Trophoblast cell (in vitro differentiated cells and primary cell): ENCODE measurements at regions not wholly inside any gene's neighbourhood (a gene's known extent, or its start where the extent isn't known, plus 50 kb on each side); places are given as distances from the start of the nearest gene placed in this dataset.

Experiments used
- DNase-seq, 2 donors: peaks; one replicate each; pipeline ENCODE4 v3.0.0-alpha.2; 2016
- H2AFZ ChIP-seq: 2 replicates; pipeline ENCODE4 v1.6.1; 2013; ENCODE audit warnings: low read length, moderate library complexity, mild to moderate bottlenecking; ENCODE audit not compliant: insufficient read depth, poor library complexity
- H2AK5ac ChIP-seq: 2 replicates; pipeline ENCODE4 v1.6.1; 2013; ENCODE audit warnings: mild to moderate bottlenecking, low read length
- H2BK120ac ChIP-seq: 2 replicates; pipeline ENCODE4 v1.6.1; 2013; ENCODE audit warnings: low read length, mild to moderate bottlenecking, moderate library complexity; ENCODE audit not compliant: insufficient read depth, poor library complexity
- H2BK12ac ChIP-seq: 2 replicates; pipeline ENCODE4 v1.6.1; 2013; ENCODE audit warnings: mild to moderate bottlenecking, low read length, moderate library complexity
- H2BK5ac ChIP-seq: 2 replicates; pipeline ENCODE4 v1.6.1; 2013; ENCODE audit warnings: low read length, low read depth, moderate library complexity, mild to moderate bottlenecking; ENCODE audit not compliant: poor library complexity
- H3K14ac ChIP-seq: 2 replicates; pipeline ENCODE4 v1.6.1; 2013; ENCODE audit warnings: mild to moderate bottlenecking, low read length
- H3K18ac ChIP-seq: 2 replicates; pipeline ENCODE4 v1.6.1; 2013; ENCODE audit warnings: mild to moderate bottlenecking, low read length
- H3K23ac ChIP-seq: 2 replicates; pipeline ENCODE4 v1.6.1; 2013; ENCODE audit warnings: low read length
- H3K27ac ChIP-seq: 2 replicates; pipeline ENCODE4 v1.5.1; 2013; ENCODE audit warnings: low read depth, mild to moderate bottlenecking, inconsistent platforms, low read length, moderate library complexity
- H3K27me3 ChIP-seq: 2 replicates; pipeline ENCODE4 v1.6.1; 2013; ENCODE audit warnings: inconsistent platforms, mild to moderate bottlenecking, low read length, moderate library complexity; ENCODE audit not compliant: insufficient read depth
- H3K36me3 ChIP-seq, 2 experiments: 1 replicate in 1 of 2; 2 replicates in 1 of 2; pipeline ENCODE4 v1.6.1; 2013; ENCODE audit warnings: low read length in 2 of 2, mild to moderate bottlenecking in 2 of 2, moderate library complexity in 1 of 2; ENCODE audit not compliant: insufficient read depth in 2 of 2, control insufficient read depth in 1 of 2
- H3K4ac ChIP-seq: 2 replicates; pipeline ENCODE4 v1.6.1; 2013; ENCODE audit warnings: low read depth, mild to moderate bottlenecking, low read length, moderate library complexity
- H3K4me1 ChIP-seq, 2 experiments: 1 replicate in 1 of 2; 2 replicates in 1 of 2; pipeline ENCODE4 v1.6.1; 2013; ENCODE audit warnings: low read length in 2 of 2, mild to moderate bottlenecking in 2 of 2, moderate library complexity in 1 of 2; ENCODE audit not compliant: insufficient read depth in 2 of 2, control insufficient read depth in 1 of 2
- H3K4me2 ChIP-seq: 2 replicates; pipeline ENCODE4 v1.6.1; 2013; ENCODE audit warnings: inconsistent platforms, mild to moderate bottlenecking, low read length, moderate library complexity
- H3K4me3 ChIP-seq: 2 replicates; pipeline ENCODE4 v1.5.1; 2013; ENCODE audit warnings: mild to moderate bottlenecking, low read depth, low read length, inconsistent platforms
- H3K79me1 ChIP-seq: one replicate; pipeline ENCODE4 v1.6.1; 2013; ENCODE audit warnings: low read length
- H3K79me2 ChIP-seq: 2 replicates; pipeline ENCODE4 v1.6.1; 2013; ENCODE audit warnings: low read length, mild to moderate bottlenecking; ENCODE audit not compliant: control insufficient read depth, insufficient read depth, poor library complexity
- H3K9ac ChIP-seq: 2 replicates; pipeline ENCODE4 v1.6.1; 2013; ENCODE audit warnings: mild to moderate bottlenecking, low read length
- H3K9me3 ChIP-seq: 2 replicates; pipeline ENCODE4 v1.6.1; 2013; ENCODE audit warnings: low read depth, mild to moderate bottlenecking, control low read depth, inconsistent platforms, low read length; ENCODE audit not compliant: insufficient read depth
- H4K12ac ChIP-seq: 2 replicates; pipeline ENCODE4 v1.6.1; 2013; ENCODE audit warnings: low read depth, mild to moderate bottlenecking, low read length, moderate library complexity
- H4K8ac ChIP-seq: 2 replicates; pipeline ENCODE4 v1.6.1; 2013; ENCODE audit warnings: low read depth, mild to moderate bottlenecking, low read length, moderate library complexity
- H4K91ac ChIP-seq: one replicate; pipeline ENCODE4 v1.6.1; 2013; ENCODE audit warnings: low read depth, mild to moderate bottlenecking, low read length, moderate library complexity
- WGBS: extraction: QIAGEN DNeasy Blood & Tissue Kit; methylation state at CpG from one replicate; pipeline ENCODE4 v1.1.7; 2013; ENCODE audit warnings: missing lambda C conversion rate; ENCODE audit not compliant: insufficient read length, insufficient coverage; ENCODE audit errors: extremely low coverage; 5-methylcytosine and 5-hydroxymethylcytosine counted together

DNA sequence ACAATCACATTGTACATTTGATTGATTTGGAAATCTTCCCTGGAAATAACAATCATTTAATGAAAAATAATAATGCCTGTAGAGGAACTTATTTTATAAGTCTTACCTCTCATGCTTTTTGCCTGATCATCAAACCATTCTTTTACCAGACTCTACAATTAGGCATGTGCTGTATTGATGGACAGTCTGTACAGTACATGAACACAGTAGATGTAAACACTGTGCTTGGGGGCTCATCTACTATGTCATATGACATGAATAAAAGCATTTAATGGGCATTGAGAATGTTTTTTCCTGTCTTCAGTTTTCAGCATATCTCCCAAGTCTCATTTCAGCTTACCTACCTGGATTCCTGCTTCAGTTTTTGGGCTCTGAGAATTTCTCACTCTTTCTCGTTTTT lies 1070.9 kb downstream of the STIM2 start:
- Histone ChIP-seq H4K91ac (no peak overlapping the region), H3K9me3 (no peaks in the 10 kb centered on the region), H4K12ac (no peak overlapping the region), H3K18ac (no peak overlapping the region), H4K8ac (no peak overlapping the region), H2BK12ac (no peak overlapping the region), H3K23ac (no peak overlapping the region), H3K79me1 (no peaks in the 10 kb centered on the region), H3K4me3 (no peak overlapping the region), H3K4ac (no peak overlapping the region), H3K9ac (no peak overlapping the region), H2AK5ac (no peak overlapping the region), H3K4me1 (no peaks in the 10 kb centered on the region), H2BK5ac (no peak overlapping the region), H3K4me2 (no peak overlapping the region), H2AFZ (no peak overlapping the region), H3K14ac (no peak overlapping the region), H3K36me3 (no peaks in the 10 kb centered on the region), H3K79me2 (no peaks in the 10 kb centered on the region), H3K27me3 (no peaks in the 10 kb centered on the region), H2BK120ac (no peak overlapping the region), H3K27ac (no peak overlapping the region)
- no CpG with 5 or more reads among the region's 1 CpG for WGBS
- DNase-seq: no peak

DNA sequence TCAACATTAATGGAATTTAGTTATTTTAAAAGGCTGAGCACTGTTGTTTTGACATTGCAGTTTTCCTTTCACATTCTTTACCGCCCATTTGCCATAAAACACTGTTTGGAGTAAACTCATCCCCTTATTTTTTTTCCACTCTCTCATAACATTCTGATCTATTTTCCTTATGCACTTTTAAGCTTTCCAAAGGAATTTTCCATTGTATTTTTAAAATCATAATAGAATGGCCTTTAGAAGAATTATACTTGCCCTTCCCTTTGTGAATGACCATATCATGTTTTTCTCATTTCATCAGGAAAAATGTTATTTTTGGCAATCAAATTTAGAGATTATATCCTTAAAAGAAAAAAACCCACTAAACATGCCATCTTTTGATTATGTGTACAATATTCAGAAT lies 1074.2 kb downstream of the STIM2 start:
- Histone ChIP-seq H3K4me3 (no peak overlapping the region), H3K14ac (no peak overlapping the region), H4K8ac (no peak overlapping the region), H2BK120ac (no peak overlapping the region), H3K9me3 (no peaks in the 10 kb centered on the region), H3K4me1 (no peaks in the 10 kb centered on the region), H3K27me3 (no peaks in the 10 kb centered on the region), H4K91ac (no peak overlapping the region), H2AK5ac (no peak overlapping the region), H3K79me2 (no peaks in the 10 kb centered on the region), H3K4me2 (no peak overlapping the region), H2BK12ac (no peak overlapping the region), H3K18ac (no peak overlapping the region), H3K27ac (no peak overlapping the region), H2AFZ (no peak overlapping the region), H3K36me3 (no peaks in the 10 kb centered on the region), H3K79me1 (no peaks in the 10 kb centered on the region), H3K4ac (no peak overlapping the region), H3K9ac (no peak overlapping the region), H2BK5ac (no peak overlapping the region), H3K23ac (no peak overlapping the region), H4K12ac (no peak overlapping the region)
- no peak for DNase-seq
- no CpG with 5 or more reads among the region's 1 CpG for WGBS

GRCh38 chr4:27946799-27947198 lies 1086.2 kb downstream of the STIM2 start:
- H3K4ac ChIP-seq: no peak overlapping the region
- H3K4me2 ChIP-seq: no peak overlapping the region
- H2BK12ac ChIP-seq: no peak overlapping the region
- no peaks in the 10 kb centered on the region for H3K36me3 ChIP-seq
- H3K18ac ChIP-seq: no peak overlapping the region
- no peak overlapping the region for H3K9ac ChIP-seq
- no peak overlapping the region for H2AFZ ChIP-seq
- H2BK120ac ChIP-seq: no peak overlapping the region
- H4K12ac ChIP-seq: no peak overlapping the region
- no peaks in the 10 kb centered on the region for H3K79me1 ChIP-seq
- no peaks in the 10 kb centered on the region for H3K9me3 ChIP-seq
- no peak overlapping the region for H3K4me3 ChIP-seq
- no peaks in the 10 kb centered on the region for H3K27me3 ChIP-seq
- no peak for DNase-seq
- H4K8ac ChIP-seq: no peak overlapping the region
- no peak overlapping the region for H2BK5ac ChIP-seq
- H4K91ac ChIP-seq: no peak overlapping the region
- H3K14ac ChIP-seq: no peak overlapping the region
- no peaks in the 10 kb centered on the region for H3K79me2 ChIP-seq
- no CpG with 5 or more reads among the region's 1 CpG for WGBS
- no peak overlapping the region for H3K27ac ChIP-seq
- H2AK5ac ChIP-seq: no peak overlapping the region
- H3K4me1 ChIP-seq: no peaks in the 10 kb centered on the region
- H3K23ac ChIP-seq: no peak overlapping the region

- Histone ChIP-seq H2AFZ (no peak overlapping the region), H2AK5ac (no peak overlapping the region), H3K4me3 (no peak overlapping the region), H3K9ac (no peak overlapping the region), H2BK120ac (no peak overlapping the region), H3K27ac (no peak overlapping the region), H3K27me3 (no peaks in the 10 kb centered on the region), H3K4ac (no peak overlapping the region), H2BK5ac (no peak overlapping the region), H2BK12ac (no peak overlapping the region), H3K14ac (no peak overlapping the region), H3K36me3 (no peaks in the 10 kb centered on the region), H3K79me2 (no peaks in the 10 kb centered on the region), H4K91ac (no peak overlapping the region), H3K4me2 (no peak overlapping the region), H3K9me3 (no peaks in the 10 kb centered on the region), H4K12ac (no peak overlapping the region), H3K23ac (no peak overlapping the region), H3K18ac (no peak overlapping the region), H3K79me1 (no peaks in the 10 kb centered on the region), H3K4me1 (no peaks in the 10 kb centered on the region), H4K8ac (no peak overlapping the region)
- DNase-seq: peak in 1 of 2 donors; percentile 1
- no CpG with 5 or more reads among the region's 2 CpGs for WGBS
Measured at GRCh38 chr4:27947302-27947701, 1086.7 kb downstream of the STIM2 start.

- H4K91ac ChIP-seq: no peak overlapping the region
- no peak overlapping the region for H4K12ac ChIP-seq
- no peaks in the 10 kb centered on the region for H3K4me1 ChIP-seq
- no peaks in the 10 kb centered on the region for H3K36me3 ChIP-seq
- H3K79me1 ChIP-seq: no peaks in the 10 kb centered on the region
- H3K18ac ChIP-seq: no peak overlapping the region
- H3K4ac ChIP-seq: no peak overlapping the region
- no peak overlapping the region for H2BK5ac ChIP-seq
- H2BK12ac ChIP-seq: no peak overlapping the region
- H3K27ac ChIP-seq: no peak overlapping the region
- no peaks in the 10 kb centered on the region for H3K9me3 ChIP-seq
- H3K27me3 ChIP-seq: no peaks in the 10 kb centered on the region
- H2AFZ ChIP-seq: no peak overlapping the region
- H3K9ac ChIP-seq: no peak overlapping the region
- H3K79me2 ChIP-seq: no peaks in the 10 kb centered on the region
- no peak overlapping the region for H2AK5ac ChIP-seq
- H3K14ac ChIP-seq: no peak overlapping the region
- no peak overlapping the region for H2BK120ac ChIP-seq
- no peak overlapping the region for H3K23ac ChIP-seq
- no peak overlapping the region for H3K4me3 ChIP-seq
- DNase-seq: no peak
- no peak overlapping the region for H4K8ac ChIP-seq
- no peak overlapping the region for H3K4me2 ChIP-seq
Measured at GRCh38 chr4:27964095-27964494, 1103.5 kb downstream of the STIM2 start.
